ENCODE measurements at regions not wholly inside any gene's neighbourhood (a gene's known extent, or its start where the extent isn't known, plus 50 kb on each side); places are given as distances from the start of the nearest gene placed in this dataset.

DNA sequence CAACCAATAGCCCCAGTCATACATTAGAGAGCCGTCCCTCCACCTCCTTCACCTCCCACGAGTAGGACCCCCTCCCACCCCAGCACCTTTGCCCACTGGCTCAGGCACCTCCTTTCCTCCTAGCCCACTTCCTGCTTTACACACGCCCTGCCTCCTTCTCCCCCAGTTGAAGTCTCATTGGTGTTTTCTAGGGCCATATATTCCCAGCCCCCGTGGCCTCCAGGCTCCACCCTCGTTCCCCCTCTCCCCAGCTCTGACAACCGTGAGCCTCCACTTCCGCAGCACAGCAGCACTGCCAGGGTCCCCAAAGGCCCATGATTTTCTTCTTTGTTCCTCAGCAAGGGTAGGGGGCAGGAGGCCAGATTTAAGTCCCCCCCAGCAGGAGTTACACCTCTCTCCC, 340.3 kb upstream of the TNRC6C start:
- TF ChIP-seq, protein P1, sequence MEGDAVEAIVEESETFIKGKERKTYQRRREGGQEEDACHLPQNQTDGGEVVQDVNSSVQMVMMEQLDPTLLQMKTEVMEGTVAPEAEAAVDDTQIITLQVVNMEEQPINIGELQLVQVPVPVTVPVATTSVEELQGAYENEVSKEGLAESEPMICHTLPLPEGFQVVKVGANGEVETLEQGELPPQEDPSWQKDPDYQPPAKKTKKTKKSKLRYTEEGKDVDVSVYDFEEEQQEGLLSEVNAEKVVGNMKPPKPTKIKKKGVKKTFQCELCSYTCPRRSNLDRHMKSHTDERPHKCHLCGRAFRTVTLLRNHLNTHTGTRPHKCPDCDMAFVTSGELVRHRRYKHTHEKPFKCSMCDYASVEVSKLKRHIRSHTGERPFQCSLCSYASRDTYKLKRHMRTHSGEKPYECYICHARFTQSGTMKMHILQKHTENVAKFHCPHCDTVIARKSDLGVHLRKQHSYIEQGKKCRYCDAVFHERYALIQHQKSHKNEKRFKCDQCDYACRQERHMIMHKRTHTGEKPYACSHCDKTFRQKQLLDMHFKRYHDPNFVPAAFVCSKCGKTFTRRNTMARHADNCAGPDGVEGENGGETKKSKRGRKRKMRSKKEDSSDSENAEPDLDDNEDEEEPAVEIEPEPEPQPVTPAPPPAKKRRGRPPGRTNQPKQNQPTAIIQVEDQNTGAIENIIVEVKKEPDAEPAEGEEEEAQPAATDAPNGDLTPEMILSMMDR (IDR thresholded peaks at IDR 0.05): no peak
- no peak for TF ChIP-seq EP300 (IDR thresholded peaks at IDR 0.05)
